ENCODE measurements at regions not wholly inside any gene's neighbourhood (a gene's known extent, or its start where the extent isn't known, plus 50 kb on each side); places are given as distances from the start of the nearest gene placed in this dataset.

GRCh38 chr7:98514211-98515031 lies 102.7 kb upstream of the NPTX2 start:
- TF ChIP-seq CTCF (IDR thresholded peaks at IDR 0.05), result no peak
- no peak for TF ChIP-seq POLR2AphosphoS5 (IDR thresholded peaks at IDR 0.05)
